ENCODE measurements at regions not wholly inside any gene's neighbourhood (a gene's known extent, or its start where the extent isn't known, plus 50 kb on each side); places are given as distances from the start of the nearest gene placed in this dataset.

- TF ChIP-seq POLR2A (IDR thresholded peaks at IDR 0.05), result no peak
- TF ChIP-seq, protein P1, sequence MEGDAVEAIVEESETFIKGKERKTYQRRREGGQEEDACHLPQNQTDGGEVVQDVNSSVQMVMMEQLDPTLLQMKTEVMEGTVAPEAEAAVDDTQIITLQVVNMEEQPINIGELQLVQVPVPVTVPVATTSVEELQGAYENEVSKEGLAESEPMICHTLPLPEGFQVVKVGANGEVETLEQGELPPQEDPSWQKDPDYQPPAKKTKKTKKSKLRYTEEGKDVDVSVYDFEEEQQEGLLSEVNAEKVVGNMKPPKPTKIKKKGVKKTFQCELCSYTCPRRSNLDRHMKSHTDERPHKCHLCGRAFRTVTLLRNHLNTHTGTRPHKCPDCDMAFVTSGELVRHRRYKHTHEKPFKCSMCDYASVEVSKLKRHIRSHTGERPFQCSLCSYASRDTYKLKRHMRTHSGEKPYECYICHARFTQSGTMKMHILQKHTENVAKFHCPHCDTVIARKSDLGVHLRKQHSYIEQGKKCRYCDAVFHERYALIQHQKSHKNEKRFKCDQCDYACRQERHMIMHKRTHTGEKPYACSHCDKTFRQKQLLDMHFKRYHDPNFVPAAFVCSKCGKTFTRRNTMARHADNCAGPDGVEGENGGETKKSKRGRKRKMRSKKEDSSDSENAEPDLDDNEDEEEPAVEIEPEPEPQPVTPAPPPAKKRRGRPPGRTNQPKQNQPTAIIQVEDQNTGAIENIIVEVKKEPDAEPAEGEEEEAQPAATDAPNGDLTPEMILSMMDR (IDR thresholded peaks at IDR 0.05), result no peak
- no peaks in the 10 kb centered on the region for H3K27me3 ChIP-seq
- H3K9me3 ChIP-seq, result no peaks in the 10 kb centered on the region
- intact Hi-C loops (cut with DNase I), result no loop called here
- H3K27ac ChIP-seq, result no peak overlapping the region
- no peaks in the 10 kb centered on the region for H3K36me3 ChIP-seq (replicated peaks in 1 of 2; ENCODE audit: insufficient read depth in 1 of 2, low read depth in 2 of 2)
- ATAC-seq (no peak), DNase-seq (no peak)
- WGBS, 2 donors, result 98% methylated on average over 3 of the region's 3 CpGs
- H3K4me1 ChIP-seq, result no peaks in the 10 kb centered on the region
- no peak overlapping the region for H3K4me3 ChIP-seq
Measured at GRCh38 chr2:39587168-39587567, 78.5 kb upstream of the TMEM178A start.

- DNase-seq, result no peak
- no peak overlapping the region for H3K27ac ChIP-seq
- WGBS, 2 donors, result 72 to 84% methylated on average over 1 of the region's 1 CpG
- no peaks in the 10 kb centered on the region for H3K36me3 ChIP-seq (replicated peaks in 1 of 2; ENCODE audit: insufficient read depth in 1 of 2, low read depth in 2 of 2)
- intact Hi-C loops (cut with DNase I), result no loop called here
- TF ChIP-seq, protein P1 (IDR thresholded peaks at IDR 0.05), result no peak
- TF ChIP-seq POLR2A (IDR thresholded peaks at IDR 0.05), result no peak
- no peaks in the 10 kb centered on the region for H3K9me3 ChIP-seq
- H3K4me1 ChIP-seq, result no peaks in the 10 kb centered on the region
- no peak for ATAC-seq
- H3K27me3 ChIP-seq, result no peaks in the 10 kb centered on the region
- no peak overlapping the region for H3K4me3 ChIP-seq
Measured at GRCh38 chr2:39587641-39588040, 78.1 kb upstream of the TMEM178A start.

- WGBS, 2 donors, result 44 to 47% methylated on average over 8 to 9 of the region's 9 CpGs
- H3K27me3 ChIP-seq, result no peaks in the 10 kb centered on the region
- no peaks in the 10 kb centered on the region for H3K9me3 ChIP-seq
- intact Hi-C loops (cut with DNase I), result no loop called here
- no peak overlapping the region for H3K4me3 ChIP-seq
- no peaks in the 10 kb centered on the region for H3K4me1 ChIP-seq
- TF ChIP-seq, protein P1 (IDR thresholded peaks at IDR 0.05), result peak; percentile 35 to 88 (median 75)
- no peak for TF ChIP-seq POLR2A (IDR thresholded peaks at IDR 0.05)
- no peak overlapping the region for H3K27ac ChIP-seq
- DNase-seq (peak; percentile 62 to 80 (median 76)), ATAC-seq (peak; percentile 92)
- H3K36me3 ChIP-seq (replicated peaks in 1 of 2; ENCODE audit: insufficient read depth in 1 of 2, low read depth in 2 of 2), result no peaks in the 10 kb centered on the region
Measured at GRCh38 chr2:39593439-39594393, 72.0 kb upstream of the TMEM178A start.

DNA sequence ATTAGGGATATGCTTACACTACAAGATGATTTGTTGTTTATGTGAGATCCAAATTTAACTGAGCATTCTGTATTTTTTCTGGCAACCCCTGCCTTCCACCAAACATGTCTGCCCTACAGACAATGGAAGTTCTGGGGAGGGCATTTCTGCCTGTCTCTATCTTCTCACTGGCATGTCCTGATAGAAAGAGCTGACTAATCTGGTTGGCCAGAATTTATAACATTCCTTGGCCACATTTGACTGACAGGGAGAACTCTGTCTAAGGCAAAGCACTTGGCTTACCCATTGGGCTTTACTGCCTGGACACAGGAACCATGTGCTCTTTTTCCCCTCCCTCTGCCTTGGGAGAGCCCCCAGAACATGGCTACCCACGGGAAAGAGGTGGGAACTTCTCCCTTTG lies 70.6 kb upstream of the TMEM178A start:
- ATAC-seq, result no peak

More for the DNA sequence above, 70.6 kb upstream of the TMEM178A start:
- Histone ChIP-seq H3K4me3 (no peak overlapping the region), H3K4me1 (no peaks in the 10 kb centered on the region), H3K36me3 (replicated peaks in 1 of 2; ENCODE audit: insufficient read depth in 1 of 2, low read depth in 2 of 2) (no peaks in the 10 kb centered on the region), H3K9me3 (no peaks in the 10 kb centered on the region), H3K27ac (no peak overlapping the region), H3K27me3 (no peaks in the 10 kb centered on the region)
- intact Hi-C loops (cut with DNase I), result no loop called here
- WGBS, 2 donors, result 69 to 88% methylated on average over 1 of the region's 1 CpG
- no peak for DNase-seq
- TF ChIP-seq, protein P1 (IDR thresholded peaks at IDR 0.05), result no peak
- no peak for TF ChIP-seq POLR2A (IDR thresholded peaks at IDR 0.05)

All from body of pancreas (tissue), 4 donors.